RWPE2 (cell line): ENCODE measurements at regions not wholly inside any gene's neighbourhood (a gene's known extent, or its start where the extent isn't known, plus 50 kb on each side); places are given as distances from the start of the nearest gene placed in this dataset.

ENCODE experiments used
- ATAC-seq: fragments of 200-7000 bp; cut with Tn5 transposase; 3 replicates; pipeline ENCODE4 v1.9.1; 2021; ENCODE audit warnings: low read depth
- DNase-seq: peaks from one replicate; pipeline ENCODE4 v3.0.0-alpha.2; 2020; ENCODE audit warnings: low spot score
- H3K27ac ChIP-seq: fragments of 450-650 bp; 2 replicates; pipeline ENCODE4 v1.5.1; 2017; ENCODE audit warnings: mild to moderate bottlenecking; ENCODE audit not compliant: poor library complexity, severe bottlenecking
- H3K27me3 ChIP-seq: fragments of 250-450 bp; sonication (Bioruptor Pico); 2 replicates; pipeline ENCODE4 v1.5.1; 2021; ENCODE audit warnings: mild to moderate bottlenecking, moderate library complexity; ENCODE audit not compliant: insufficient read depth, poor library complexity, severe bottlenecking
- H3K36me3 ChIP-seq: fragments of 250-450 bp; sonication (Bioruptor Pico); 2 replicates; pipeline ENCODE4 v1.5.1; 2020; ENCODE audit warnings: low read depth, mild to moderate bottlenecking, moderate library complexity
- H3K4me1 ChIP-seq: fragments of 250-450 bp; sonication (Bioruptor Pico); 2 replicates; pipeline ENCODE4 v1.5.1; 2021; ENCODE audit warnings: mild to moderate bottlenecking, moderate library complexity; ENCODE audit not compliant: insufficient read depth, poor library complexity, severe bottlenecking
- H3K4me3 ChIP-seq: fragments of 250-450 bp; sonication (Bioruptor Pico); 2 replicates; pipeline ENCODE4 v1.5.1; 2021; ENCODE audit warnings: mild to moderate bottlenecking, moderate library complexity; ENCODE audit not compliant: severe bottlenecking
- H3K9me3 ChIP-seq: fragments of 250-450 bp; sonication (Bioruptor Pico); 2 replicates; pipeline ENCODE4 v1.5.1; 2021; ENCODE audit warnings: mild to moderate bottlenecking, moderate library complexity; ENCODE audit not compliant: severe bottlenecking
- TF ChIP-seq, protein P1 (sequence below): fragments of 450-650 bp; IDR thresholded peaks from one replicate; pipeline ENCODE4 v1.5.1; 2017; ENCODE audit warnings: mild to moderate bottlenecking, moderate library complexity; ENCODE audit not compliant: poor library complexity, severe bottlenecking

- TF ChIP-seq, protein P1, sequence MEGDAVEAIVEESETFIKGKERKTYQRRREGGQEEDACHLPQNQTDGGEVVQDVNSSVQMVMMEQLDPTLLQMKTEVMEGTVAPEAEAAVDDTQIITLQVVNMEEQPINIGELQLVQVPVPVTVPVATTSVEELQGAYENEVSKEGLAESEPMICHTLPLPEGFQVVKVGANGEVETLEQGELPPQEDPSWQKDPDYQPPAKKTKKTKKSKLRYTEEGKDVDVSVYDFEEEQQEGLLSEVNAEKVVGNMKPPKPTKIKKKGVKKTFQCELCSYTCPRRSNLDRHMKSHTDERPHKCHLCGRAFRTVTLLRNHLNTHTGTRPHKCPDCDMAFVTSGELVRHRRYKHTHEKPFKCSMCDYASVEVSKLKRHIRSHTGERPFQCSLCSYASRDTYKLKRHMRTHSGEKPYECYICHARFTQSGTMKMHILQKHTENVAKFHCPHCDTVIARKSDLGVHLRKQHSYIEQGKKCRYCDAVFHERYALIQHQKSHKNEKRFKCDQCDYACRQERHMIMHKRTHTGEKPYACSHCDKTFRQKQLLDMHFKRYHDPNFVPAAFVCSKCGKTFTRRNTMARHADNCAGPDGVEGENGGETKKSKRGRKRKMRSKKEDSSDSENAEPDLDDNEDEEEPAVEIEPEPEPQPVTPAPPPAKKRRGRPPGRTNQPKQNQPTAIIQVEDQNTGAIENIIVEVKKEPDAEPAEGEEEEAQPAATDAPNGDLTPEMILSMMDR: no peak
Observed at GRCh38 chr3:94564247-94564646, 501.4 kb downstream of the NSUN3 start.

DNA sequence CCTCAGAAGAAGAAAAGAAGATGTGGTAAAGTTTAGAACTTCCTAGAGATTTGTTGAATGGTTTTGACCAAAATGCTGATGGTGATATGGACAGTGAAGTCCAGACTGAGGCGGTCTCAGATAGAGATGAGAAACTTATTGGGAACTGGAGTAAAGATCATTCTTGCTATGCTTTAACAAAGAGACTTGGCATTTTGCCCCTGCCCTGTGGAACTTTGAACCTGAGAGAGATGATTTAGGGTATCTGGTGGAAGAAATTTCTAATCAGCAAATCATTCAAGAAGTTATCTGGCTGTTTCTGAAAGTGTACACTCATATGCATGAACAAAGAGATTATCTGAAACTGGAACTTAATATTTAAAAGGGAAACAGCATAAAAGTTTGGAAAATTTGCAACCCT is 505.2 kb downstream of the NSUN3 start:
- no peaks in the 10 kb centered on the region for H3K27me3 ChIP-seq
- TF ChIP-seq, protein P1: no peak
- no peaks in the 10 kb centered on the region for H3K4me1 ChIP-seq
- H3K9me3 ChIP-seq: no peaks in the 10 kb centered on the region
- no peak for ATAC-seq
- no peak overlapping the region for H3K27ac ChIP-seq
- H3K4me3 ChIP-seq: no peak overlapping the region
- DNase-seq: no peak
- no peaks in the 10 kb centered on the region for H3K36me3 ChIP-seq

More at GRCh38 chr3:94564247-94564646, 501.4 kb downstream of the NSUN3 start:
- Histone ChIP-seq H3K27ac (no peak overlapping the region), H3K9me3 (no peaks in the 10 kb centered on the region), H3K4me3 (no peak overlapping the region), H3K36me3 (no peaks in the 10 kb centered on the region), H3K27me3 (no peaks in the 10 kb centered on the region), H3K4me1 (no peaks in the 10 kb centered on the region)
- ATAC-seq: no peak
- no peak for DNase-seq

DNA sequence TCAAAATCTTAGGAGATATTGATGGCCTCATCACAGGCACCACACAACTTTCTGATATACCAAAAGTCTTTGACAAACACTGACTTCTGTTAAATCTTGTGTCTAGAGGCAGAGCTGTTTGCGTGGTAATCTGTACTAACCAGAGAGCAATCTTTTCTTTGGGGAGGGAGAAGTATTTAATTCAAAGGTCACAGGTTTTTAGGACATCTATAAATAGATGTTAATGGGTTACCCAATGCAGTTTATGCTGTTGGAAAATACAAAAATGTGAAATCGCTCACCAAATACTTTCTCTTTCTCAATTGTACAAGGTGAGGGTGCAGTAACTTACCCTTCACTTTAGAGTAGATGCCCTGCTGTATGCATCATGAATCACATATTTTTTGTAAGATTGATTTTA is 510.5 kb downstream of the NSUN3 start:
- TF ChIP-seq, protein P1: no peak
- no peaks in the 10 kb centered on the region for H3K9me3 ChIP-seq
- no peak for DNase-seq
- no peak overlapping the region for H3K27ac ChIP-seq
- H3K36me3 ChIP-seq: no peaks in the 10 kb centered on the region
- ATAC-seq: no peak
- H3K27me3 ChIP-seq: no peaks in the 10 kb centered on the region
- no peak overlapping the region for H3K4me3 ChIP-seq
- no peaks in the 10 kb centered on the region for H3K4me1 ChIP-seq

- Histone ChIP-seq H3K4me3 (no peak overlapping the region), H3K9me3 (no peaks in the 10 kb centered on the region), H3K27ac (no peak overlapping the region), H3K36me3 (no peaks in the 10 kb centered on the region), H3K4me1 (no peaks in the 10 kb centered on the region), H3K27me3 (no peaks in the 10 kb centered on the region)
- no peak for DNase-seq
- no peak for ATAC-seq
- TF ChIP-seq, protein P1: no peak
Observed at GRCh38 chr3:94587291-94587690, 524.4 kb downstream of the NSUN3 start.

DNA sequence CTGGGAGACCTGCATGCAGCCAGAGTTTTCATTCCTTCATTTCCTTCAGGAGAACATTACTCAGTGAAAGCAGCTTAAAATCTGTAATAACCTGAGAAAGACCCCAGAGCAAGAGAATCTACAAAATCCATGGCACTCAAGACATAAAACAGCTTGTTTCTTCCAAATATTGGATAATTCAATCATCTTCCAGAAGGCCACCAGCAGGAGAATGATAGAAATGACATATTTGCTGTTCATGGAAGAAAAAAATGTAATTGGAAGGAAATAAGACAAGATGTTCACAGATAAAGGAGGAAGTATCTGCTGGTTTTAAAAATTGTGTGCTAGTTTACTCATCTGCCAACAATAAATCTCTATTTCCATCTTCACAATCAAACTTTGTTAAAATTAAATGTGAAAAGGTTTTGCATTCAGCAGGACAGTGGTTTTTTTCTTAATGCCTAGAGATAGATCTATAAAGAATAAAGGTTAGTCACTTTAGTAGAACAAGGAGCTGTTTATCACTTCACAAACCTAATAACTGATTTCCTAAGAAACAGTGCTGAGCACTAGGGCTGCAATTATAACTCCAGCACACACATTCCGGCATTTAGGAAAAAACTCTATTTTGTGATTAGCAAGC is 530.8 kb downstream of the NSUN3 start:
- ATAC-seq: no peak
- no peak overlapping the region for H3K4me3 ChIP-seq
- H3K27ac ChIP-seq: no peak overlapping the region
- no peaks in the 10 kb centered on the region for H3K36me3 ChIP-seq
- TF ChIP-seq, protein P1: no peak
- no peaks in the 10 kb centered on the region for H3K27me3 ChIP-seq
- no peaks in the 10 kb centered on the region for H3K9me3 ChIP-seq
- DNase-seq: no peak
- H3K4me1 ChIP-seq: no peaks in the 10 kb centered on the region
